Endothelial cell of umbilical vein (primary cell): ENCODE measurements at regions not wholly inside any gene's neighbourhood (a gene's known extent, or its start where the extent isn't known, plus 50 kb on each side); places are given as distances from the start of the nearest gene placed in this dataset.

ENCODE experiments used
- BruUV-seq: library from RNA; stranded (reverse); fragments of 400-500 nt; replicated peaks from 2 replicates; lab custom pipeline; 2021; lab: Mats Ljungman, UMichigan
- CTCF ChIA-PET: fragments of 300-600, 350-600 bp; sonication (Branson Sonifier 250); formaldehyde crosslinking; loops from one replicate; lab custom pipeline; 2021; ENCODE audit warnings: antibody characterized with exemption, inconsistent platforms; lab: Charles Lee
- POLR2A ChIA-PET: fragments of 300-600, 350-600 bp; sonication (Branson Sonifier 250); formaldehyde crosslinking; loops from one replicate; lab custom pipeline; 2021; ENCODE audit warnings: antibody characterized with exemption, inconsistent platforms; lab: Charles Lee
- DNase-seq: peaks from one replicate; pipeline ENCODE4 v3.0.0-alpha.2; 2011; ENCODE audit warnings: low read depth, low spot score
- FAIRE-seq: peaks from 2 replicates; lab custom pipeline; 2011; peaks lifted over from hg19 to GRCh38; lab: Jason Lieb, UNC
- H2AFZ ChIP-seq: 2 replicates; pipeline ENCODE4 v1.6.0; 2012; ENCODE audit warnings: low read depth, low read length, control low read depth, inconsistent platforms
- H3K27ac ChIP-seq: 2 replicates; pipeline ENCODE4 v1.5.1; 2011; ENCODE audit warnings: low read depth, mild to moderate bottlenecking, control low read depth, low read length, moderate library complexity; ENCODE audit not compliant: insufficient read depth
- H3K27me3 ChIP-seq, 2 experiments: 2 replicates each; pipeline versions ENCODE4 v1.6.0 to v1.6.1; 2011; ENCODE audit warnings: low read length in 2 of 2, mixed read lengths in 1 of 2; ENCODE audit not compliant: control insufficient read depth in 2 of 2, insufficient read depth in 2 of 2
- H3K36me3 ChIP-seq, 2 experiments: 2 replicates in 1 of 2; 3 replicates in 1 of 2; pipeline ENCODE4 v1.5.1; 2011; ENCODE audit warnings: low read length in 2 of 2, mild to moderate bottlenecking in 1 of 2, moderate library complexity in 1 of 2; ENCODE audit not compliant: control insufficient read depth in 2 of 2, insufficient read depth in 2 of 2; ENCODE audit errors: extremely low read depth in 1 of 2
- H3K4me1 ChIP-seq: 3 replicates; pipeline ENCODE4 v1.5.1; 2011; ENCODE audit warnings: mild to moderate bottlenecking, low read length; ENCODE audit not compliant: control insufficient read depth, insufficient read depth; ENCODE audit errors: extremely low read depth
- H3K4me2 ChIP-seq: 2 replicates; pipeline ENCODE4 v1.6.1; 2011; ENCODE audit warnings: low read length, control low read depth, mixed read lengths; ENCODE audit not compliant: insufficient read depth
- H3K4me3 ChIP-seq, 3 experiments: fragments of 200-600 bp in 1 of 3; sonication (generic), shearing (Covaris generic) in 1 of 3; replicated peaks in 1 of 3; 2 replicates each; pipeline ENCODE4 v1.5.1; 2011 to 2016; ENCODE audit warnings: control low read depth in 3 of 3, low read length in 3 of 3, mild to moderate bottlenecking in 2 of 3, inconsistent platforms in 1 of 3, low read depth in 1 of 3, moderate library complexity in 1 of 3; ENCODE audit not compliant: insufficient read depth in 1 of 3
- H3K79me2 ChIP-seq: 2 replicates; pipeline ENCODE4 v1.6.0; 2012; ENCODE audit warnings: low read length, inconsistent platforms; ENCODE audit not compliant: control insufficient read depth, insufficient read depth
- H3K9ac ChIP-seq: replicated peaks from 2 replicates; pipeline ENCODE3; 2011; ENCODE audit warnings: low read length, control low read depth; ENCODE audit not compliant: insufficient read depth; ENCODE audit errors: extremely low read depth
- H3K9me1 ChIP-seq: replicated peaks from 3 replicates; pipeline ENCODE4 v1.6.0; 2011; ENCODE audit warnings: mild to moderate bottlenecking, low read length; ENCODE audit not compliant: control insufficient read depth, insufficient read depth; ENCODE audit errors: extremely low read depth
- H3K9me3 ChIP-seq: replicated peaks from 2 replicates; pipeline ENCODE4 v1.5.1; 2012; ENCODE audit warnings: low read length, inconsistent platforms; ENCODE audit not compliant: control insufficient read depth, insufficient read depth
- H4K20me1 ChIP-seq: replicated peaks from 2 replicates; pipeline ENCODE3; 2011; ENCODE audit warnings: mild to moderate bottlenecking, low read length; ENCODE audit not compliant: control insufficient read depth, insufficient read depth; ENCODE audit errors: extremely low read depth
- EZH2 ChIP-seq: IDR thresholded peaks from 2 replicates; pipeline ENCODE4 v1.6.1; 2012; ENCODE audit warnings: borderline replicate concordance, low read depth, mild to moderate bottlenecking, moderate library complexity, low read length, inconsistent platforms; ENCODE audit not compliant: severe bottlenecking
- FOS ChIP-seq: IDR thresholded peaks from 2 replicates; pipeline ENCODE4 v1.6.1; 2011; ENCODE audit warnings: mild to moderate bottlenecking, low read length, moderate library complexity, borderline replicate concordance; ENCODE audit not compliant: insufficient read depth
- GATA2 ChIP-seq: IDR thresholded peaks from 2 replicates; pipeline ENCODE4 v1.7.0; 2011; ENCODE audit warnings: low read depth, mild to moderate bottlenecking, moderate library complexity, mixed read lengths, low read length; ENCODE audit not compliant: insufficient read length, insufficient read depth
- JUN ChIP-seq: IDR thresholded peaks from 2 replicates; pipeline ENCODE4 v1.6.1; 2011; ENCODE audit warnings: borderline replicate concordance, low read depth; ENCODE audit not compliant: insufficient read length, insufficient read depth
- MYC ChIP-seq: IDR thresholded peaks from one replicate; pipeline ENCODE4 v1.6.1; 2011; ENCODE audit warnings: mild to moderate bottlenecking, low read depth, low read length
- POLR2A ChIP-seq: IDR thresholded peaks from 2 replicates; pipeline ENCODE4 v1.6.1; 2012; ENCODE audit warnings: low read depth, mild to moderate bottlenecking, control low read depth, low read length
- POLR2AphosphoS5 ChIP-seq: IDR thresholded peaks from 2 replicates; pipeline ENCODE4 v1.6.1; 2012; ENCODE audit warnings: low read depth, mild to moderate bottlenecking, control low read depth, low read length, moderate library complexity; ENCODE audit not compliant: insufficient read depth
- dilution Hi-C: fragments of 300-500 bp; cut with MboI; formaldehyde crosslinking; loops from one replicate; pipeline ENCODE4 v1.15.0; 2019; ENCODE audit warnings: low sequenced_read_pairs; ENCODE audit not compliant: extremely low pct_ligation_motif_present
- intact Hi-C: fragments of 100-400 bp; cut with micrococcal nuclease; formaldehyde crosslinking; loops from one replicate; pipeline ENCODE4 v1.10.0; 2022
- TF ChIP-seq, protein P1 (sequence below), 2 donors: IDR thresholded peaks; 1 replicate in 1 of 2; 2 replicates in 1 of 2; pipeline ENCODE4 v1.5.1; 2011; ENCODE audit warnings: low read length in 2 of 2, mild to moderate bottlenecking in 2 of 2, moderate library complexity in 2 of 2, control low read depth in 1 of 2, inconsistent platforms in 1 of 2, low read depth in 1 of 2; ENCODE audit not compliant: insufficient read depth in 1 of 2; ENCODE audit errors: extremely low read depth in 1 of 2
- TF ChIP-seq, protein P2 (sequence below): IDR thresholded peaks from 2 replicates; pipeline ENCODE4 v1.6.1; 2011; ENCODE audit not compliant: insufficient read depth, insufficient read length

DNA sequence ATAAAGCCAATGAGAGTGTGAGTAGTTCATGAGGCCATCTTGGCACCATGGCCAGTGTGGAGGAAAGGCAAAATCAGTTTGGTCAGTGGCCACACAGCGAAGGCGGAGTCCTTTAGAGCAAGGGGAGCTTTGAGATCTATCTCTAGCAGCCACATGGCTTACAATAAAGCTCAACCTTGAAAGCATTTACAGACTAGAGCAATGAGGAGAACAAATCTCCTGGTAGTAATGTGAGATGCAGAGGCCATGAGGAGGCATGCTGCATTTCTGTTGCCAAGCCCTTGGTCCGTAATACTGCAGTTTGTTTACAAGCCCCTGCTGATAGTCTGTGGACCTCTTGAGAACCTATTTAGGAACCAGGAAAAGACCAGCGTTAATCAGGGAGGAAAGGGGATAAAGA, 381.5 kb upstream of the C2CD4B start:
- no peak for DNase-seq
- TF ChIP-seq MYC (no peak), POLR2AphosphoS5 (no peak), EZH2 (no peak), FOS (no peak), POLR2A (no peak), JUN (no peak), GATA2 (no peak)
- TF ChIP-seq, protein P1, sequence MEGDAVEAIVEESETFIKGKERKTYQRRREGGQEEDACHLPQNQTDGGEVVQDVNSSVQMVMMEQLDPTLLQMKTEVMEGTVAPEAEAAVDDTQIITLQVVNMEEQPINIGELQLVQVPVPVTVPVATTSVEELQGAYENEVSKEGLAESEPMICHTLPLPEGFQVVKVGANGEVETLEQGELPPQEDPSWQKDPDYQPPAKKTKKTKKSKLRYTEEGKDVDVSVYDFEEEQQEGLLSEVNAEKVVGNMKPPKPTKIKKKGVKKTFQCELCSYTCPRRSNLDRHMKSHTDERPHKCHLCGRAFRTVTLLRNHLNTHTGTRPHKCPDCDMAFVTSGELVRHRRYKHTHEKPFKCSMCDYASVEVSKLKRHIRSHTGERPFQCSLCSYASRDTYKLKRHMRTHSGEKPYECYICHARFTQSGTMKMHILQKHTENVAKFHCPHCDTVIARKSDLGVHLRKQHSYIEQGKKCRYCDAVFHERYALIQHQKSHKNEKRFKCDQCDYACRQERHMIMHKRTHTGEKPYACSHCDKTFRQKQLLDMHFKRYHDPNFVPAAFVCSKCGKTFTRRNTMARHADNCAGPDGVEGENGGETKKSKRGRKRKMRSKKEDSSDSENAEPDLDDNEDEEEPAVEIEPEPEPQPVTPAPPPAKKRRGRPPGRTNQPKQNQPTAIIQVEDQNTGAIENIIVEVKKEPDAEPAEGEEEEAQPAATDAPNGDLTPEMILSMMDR (IDR thresholded peaks at IDR 0.05; ENCODE audit: extremely low read depth in 1 of 2, insufficient read depth in 1 of 2, low read depth in 1 of 2, low read length in 2 of 2): no peak
- TF ChIP-seq, protein P2, sequence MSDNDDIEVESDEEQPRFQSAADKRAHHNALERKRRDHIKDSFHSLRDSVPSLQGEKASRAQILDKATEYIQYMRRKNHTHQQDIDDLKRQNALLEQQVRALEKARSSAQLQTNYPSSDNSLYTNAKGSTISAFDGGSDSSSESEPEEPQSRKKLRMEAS: no peak
- H3K4me1 ChIP-seq: no peaks in the 10 kb centered on the region
- ChIA-PET CTCF (no interaction called here), POLR2A (no interaction called here)
- H3K9me1 ChIP-seq: no peaks in the 10 kb centered on the region
- H3K9ac ChIP-seq: no peak overlapping the region
- no peak overlapping the region for H2AFZ ChIP-seq
- intact Hi-C loops (no loop called here), dilution Hi-C loops (no loop called here)
- BruUV-seq: no TSS peak
- H3K27me3 ChIP-seq: peaks cover 0 to 3% of the 10 kb centered on the region in 2 experiments
- H3K9me3 ChIP-seq: no peaks in the 10 kb centered on the region
- H3K4me2 ChIP-seq: no peak overlapping the region
- no peak for FAIRE-seq
- H4K20me1 ChIP-seq: no peaks in the 10 kb centered on the region
- H3K4me3 ChIP-seq: no peak overlapping the region
- no peak overlapping the region for H3K27ac ChIP-seq
- H3K36me3 ChIP-seq: no peaks in the 10 kb centered on the region
- H3K79me2 ChIP-seq: no peaks in the 10 kb centered on the region
